Spleen (tissue), 7 donors: ENCODE measurements at regions not wholly inside any gene's neighbourhood (a gene's known extent, or its start where the extent isn't known, plus 50 kb on each side); places are given as distances from the start of the nearest gene placed in this dataset.

Experiments used
- CTCF ChIP-seq, 11 experiments: fragments of 200-600 bp in 7 of 11; fragments of 450-650 bp in 4 of 11; sonication (generic) in 4 of 11; IDR thresholded peaks in 8 of 11; conservative IDR thresholded peaks in 3 of 11; 1 replicate in 7 of 11; 2 replicates in 4 of 11; pipeline versions ENCODE4 v1.4.0 to v1.8.0; 2016 to 2021; ENCODE audit warnings: antibody characterized with exemption in 11 of 11, inconsistent platforms in 4 of 11, mild to moderate bottlenecking in 1 of 11
- POLR2A ChIP-seq, 3 donors: fragments of 450-650 bp; IDR thresholded peaks; one replicate each; pipeline ENCODE4 v1.5.1; 2017; ENCODE audit warnings: antibody characterized with exemption in 3 of 3, mild to moderate bottlenecking in 1 of 3
- donor health status: DM: no; HTN: no; CAD: no; lungs with moderate emphysema.
- donor health status: DM: no; HTN: no; CAD: no.
- donor health status: DM: no; HTN: no; CAD: no.

- TF ChIP-seq CTCF (IDR thresholded peaks at IDR 0.05 in 8 of 11, conservative IDR thresholded peaks at IDR 0.05 in 3 of 11) (no peak), POLR2A (IDR thresholded peaks at IDR 0.05) (no peak)
Observed at GRCh38 chr16:54525104-54525503, 238.5 kb upstream of the IRX3 start.
